ENCODE measurements at regions not wholly inside any gene's neighbourhood (a gene's known extent, or its start where the extent isn't known, plus 50 kb on each side); places are given as distances from the start of the nearest gene placed in this dataset.
"Not testable (repeated sequence)": the region's sequence is repeated elsewhere in the genome, so short reads cannot be mapped to it uniquely, and the experiment has no call there.

DNA sequence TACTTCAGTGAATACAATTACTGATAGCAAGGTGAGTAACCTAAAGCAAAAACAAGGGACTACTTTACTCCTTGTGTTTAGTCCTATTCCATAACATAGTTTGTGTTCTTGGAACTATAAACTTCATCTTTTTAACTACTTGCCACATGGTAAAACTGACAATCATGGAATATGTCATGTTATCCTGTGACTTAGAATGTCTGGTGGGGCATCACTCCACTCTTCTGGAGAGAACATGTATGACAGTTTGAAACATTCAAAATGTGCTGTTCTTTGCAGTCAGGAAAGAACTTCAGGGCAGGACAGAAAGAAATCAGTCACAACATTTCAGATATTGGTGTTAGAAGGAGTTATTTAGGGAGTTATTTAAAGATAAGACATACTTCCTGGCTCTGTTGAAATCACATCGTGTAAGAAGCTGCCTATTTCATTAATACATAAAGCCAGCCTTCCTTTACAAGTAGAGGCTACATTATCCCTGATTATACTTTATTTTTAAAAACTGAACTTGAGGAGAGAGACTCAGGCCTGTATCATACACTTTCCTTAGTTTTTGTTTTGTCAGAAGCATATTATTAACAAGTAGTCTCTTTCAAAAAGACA lies 184.9 kb downstream of the SPATA31A6 start:
- not testable (repeated sequence) for H3K27me3 ChIP-seq (ENCODE audit: control insufficient read depth, insufficient read depth, low read length); DNase-seq (ENCODE audit: low read depth in 4 of 6, low spot score in 6 of 6); H3K36me3 ChIP-seq (ENCODE audit: control insufficient read depth, insufficient read depth, low read length); H3K4me3 ChIP-seq (ENCODE audit: low read depth, low read length); H3K4me1 ChIP-seq (ENCODE audit: control insufficient read depth, insufficient read depth, low read length); H3K9me3 ChIP-seq (ENCODE audit: control insufficient read depth, insufficient read depth, low read length); H3K27ac ChIP-seq (ENCODE audit: low read depth, low read length)
- WGBS (ENCODE audit: insufficient coverage), result no CpG with 5 or more reads among the region's 1 CpG

DNA sequence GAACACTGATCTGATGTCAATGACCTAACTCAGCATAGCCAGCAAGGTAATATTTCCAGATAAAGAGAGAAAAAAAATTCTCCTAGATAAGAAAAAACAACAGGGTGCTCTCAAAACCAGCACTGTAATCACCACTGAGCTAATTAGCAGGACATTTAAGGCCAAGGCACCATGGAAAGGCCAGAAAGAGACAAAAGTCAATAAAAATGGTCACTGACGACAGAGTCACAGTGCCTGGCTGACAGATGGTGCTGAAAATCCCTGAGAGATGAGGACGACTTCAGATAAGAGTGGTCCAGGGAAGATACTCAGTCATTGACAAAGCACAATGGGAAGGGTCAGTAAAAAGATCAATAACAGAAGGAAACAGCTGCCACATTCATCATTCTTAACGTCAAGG lies 186.7 kb downstream of the SPATA31A6 start:
- no CpG with 5 or more reads among the region's 3 CpGs for WGBS (ENCODE audit: insufficient coverage)
- not testable (repeated sequence) for H3K4me1 ChIP-seq (ENCODE audit: control insufficient read depth, insufficient read depth, low read length); DNase-seq (ENCODE audit: low read depth in 4 of 6, low spot score in 6 of 6); H3K9me3 ChIP-seq (ENCODE audit: control insufficient read depth, insufficient read depth, low read length); H3K27ac ChIP-seq (ENCODE audit: low read depth, low read length); H3K4me3 ChIP-seq (ENCODE audit: low read depth, low read length); H3K36me3 ChIP-seq (ENCODE audit: control insufficient read depth, insufficient read depth, low read length); H3K27me3 ChIP-seq (ENCODE audit: control insufficient read depth, insufficient read depth, low read length)

DNA sequence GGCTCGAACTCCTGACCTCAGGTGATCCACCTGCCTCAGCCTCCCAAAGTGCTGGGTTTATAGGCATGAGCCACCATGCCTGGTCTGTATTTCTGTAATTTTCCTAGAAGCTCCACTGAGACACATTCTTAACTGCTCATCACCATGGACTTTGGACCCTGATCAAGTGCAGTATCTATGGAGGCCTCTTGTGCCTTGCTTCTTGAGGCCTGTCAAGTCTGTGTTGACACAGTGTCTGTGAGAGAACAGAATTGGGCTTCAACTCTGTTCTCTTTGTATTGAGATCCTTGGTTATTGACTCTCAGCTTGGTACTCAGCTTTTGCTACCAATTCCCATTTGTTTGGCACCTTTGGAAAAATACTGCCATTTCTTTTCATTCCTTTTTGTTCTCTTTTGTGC lies 188.0 kb downstream of the SPATA31A6 start:
- not testable (repeated sequence) for H3K36me3 ChIP-seq (ENCODE audit: control insufficient read depth, insufficient read depth, low read length); DNase-seq (ENCODE audit: low read depth in 4 of 6, low spot score in 6 of 6); H3K4me1 ChIP-seq (ENCODE audit: control insufficient read depth, insufficient read depth, low read length); H3K27me3 ChIP-seq (ENCODE audit: control insufficient read depth, insufficient read depth, low read length); H3K27ac ChIP-seq (ENCODE audit: low read depth, low read length); H3K9me3 ChIP-seq (ENCODE audit: control insufficient read depth, insufficient read depth, low read length); H3K4me3 ChIP-seq (ENCODE audit: low read depth, low read length)
- WGBS (ENCODE audit: insufficient coverage), result 100% methylated on average over 1 of the region's 1 CpG

- 85% methylated on average over 11 of the region's 23 CpGs for WGBS (ENCODE audit: insufficient coverage)
- H3K27ac ChIP-seq (ENCODE audit: low read depth, low read length), result not testable (repeated sequence)
Measured at GRCh38 chr9:42377530-42378417, 194.3 kb downstream of the SPATA31A6 start.

DNA sequence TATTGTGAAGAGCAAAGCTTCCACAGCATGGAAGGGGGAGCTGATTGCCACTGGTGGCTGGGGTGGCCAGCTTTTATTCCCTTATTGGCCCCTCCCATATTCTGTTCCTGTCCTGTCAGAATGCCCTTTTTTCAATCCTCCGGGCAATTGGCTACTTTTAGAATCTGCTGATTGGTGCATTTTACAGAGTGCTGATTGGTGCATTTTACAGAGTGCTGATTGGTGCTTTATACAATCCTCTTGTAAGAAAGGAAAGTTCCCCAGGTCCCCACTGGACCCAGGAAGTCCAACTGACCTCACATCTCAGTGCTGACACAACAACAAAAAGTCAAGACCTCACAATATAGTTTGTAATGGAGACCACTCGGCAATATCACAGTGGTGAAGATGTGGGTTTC lies 195.0 kb downstream of the SPATA31A6 start:
- H3K36me3 ChIP-seq (ENCODE audit: control insufficient read depth, insufficient read depth, low read length), result no peaks in the 10 kb centered on the region
- H3K27ac ChIP-seq (ENCODE audit: low read depth, low read length), result no peak overlapping the region
- H3K4me3 ChIP-seq (ENCODE audit: low read depth, low read length), result no peak overlapping the region
- no peaks in the 10 kb centered on the region for H3K4me1 ChIP-seq (ENCODE audit: control insufficient read depth, insufficient read depth, low read length)
- no CpG with 5 or more reads among the region's 2 CpGs for WGBS (ENCODE audit: insufficient coverage)
- no peak for DNase-seq (ENCODE audit: low read depth in 4 of 6, low spot score in 6 of 6)
- no peaks in the 10 kb centered on the region for H3K27me3 ChIP-seq (ENCODE audit: control insufficient read depth, insufficient read depth, low read length)
- H3K9me3 ChIP-seq (ENCODE audit: control insufficient read depth, insufficient read depth, low read length), result no peaks in the 10 kb centered on the region

More at GRCh38 chr9:42377530-42378417, 194.3 kb downstream of the SPATA31A6 start:
- not testable (repeated sequence) for H3K36me3 ChIP-seq (ENCODE audit: control insufficient read depth, insufficient read depth, low read length); H3K9me3 ChIP-seq (ENCODE audit: control insufficient read depth, insufficient read depth, low read length); DNase-seq (ENCODE audit: low read depth in 4 of 6, low spot score in 6 of 6); H3K4me3 ChIP-seq (ENCODE audit: low read depth, low read length); H3K4me1 ChIP-seq (ENCODE audit: control insufficient read depth, insufficient read depth, low read length); H3K27me3 ChIP-seq (ENCODE audit: control insufficient read depth, insufficient read depth, low read length)

DNA sequence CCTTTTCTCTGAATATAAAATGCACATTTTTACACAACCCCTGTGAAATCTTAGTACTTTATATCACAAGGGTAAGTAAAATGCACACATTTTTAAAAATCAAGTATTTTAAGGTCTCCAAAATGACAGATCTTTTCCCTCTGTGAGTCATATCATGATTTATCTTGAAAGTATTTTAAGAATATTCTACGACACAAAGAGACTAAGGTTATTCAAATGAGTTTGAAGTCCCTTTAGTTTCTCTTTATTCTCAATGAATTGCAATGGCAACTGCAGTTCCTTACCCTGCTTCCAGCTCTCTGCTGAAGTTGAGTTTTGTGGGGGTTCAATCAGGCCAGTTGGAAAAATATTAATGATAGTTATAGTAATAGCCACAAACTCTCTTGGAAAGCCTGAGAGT lies 196.1 kb downstream of the SPATA31A6 start:
- not testable (repeated sequence) for H3K4me3 ChIP-seq (ENCODE audit: low read depth, low read length); H3K27me3 ChIP-seq (ENCODE audit: control insufficient read depth, insufficient read depth, low read length); DNase-seq (ENCODE audit: low read depth in 4 of 6, low spot score in 6 of 6); H3K4me1 ChIP-seq (ENCODE audit: control insufficient read depth, insufficient read depth, low read length); H3K36me3 ChIP-seq (ENCODE audit: control insufficient read depth, insufficient read depth, low read length); H3K27ac ChIP-seq (ENCODE audit: low read depth, low read length); H3K9me3 ChIP-seq (ENCODE audit: control insufficient read depth, insufficient read depth, low read length)
- WGBS (ENCODE audit: insufficient coverage), result no CpG with 5 or more reads among the region's 1 CpG

- H3K4me3 ChIP-seq (ENCODE audit: low read depth, low read length); DNase-seq (ENCODE audit: low read depth in 4 of 6, low spot score in 6 of 6); H3K36me3 ChIP-seq (ENCODE audit: control insufficient read depth, insufficient read depth, low read length); H3K9me3 ChIP-seq (ENCODE audit: control insufficient read depth, insufficient read depth, low read length); H3K27me3 ChIP-seq (ENCODE audit: control insufficient read depth, insufficient read depth, low read length); H3K27ac ChIP-seq (ENCODE audit: low read depth, low read length); H3K4me1 ChIP-seq (ENCODE audit: control insufficient read depth, insufficient read depth, low read length): not testable (repeated sequence)
- 87% methylated on average over 14 of the region's 24 CpGs for WGBS (ENCODE audit: insufficient coverage)
Measured at GRCh38 chr9:42384585-42384984, 201.1 kb downstream of the SPATA31A6 start.

- H3K4me3 ChIP-seq (ENCODE audit: low read depth, low read length); H3K27me3 ChIP-seq (ENCODE audit: control insufficient read depth, insufficient read depth, low read length); H3K9me3 ChIP-seq (ENCODE audit: control insufficient read depth, insufficient read depth, low read length); H3K27ac ChIP-seq (ENCODE audit: low read depth, low read length); H3K4me1 ChIP-seq (ENCODE audit: control insufficient read depth, insufficient read depth, low read length); H3K36me3 ChIP-seq (ENCODE audit: control insufficient read depth, insufficient read depth, low read length): not testable (repeated sequence)
- peak in 1 of 6 donors; percentile 71 for DNase-seq (ENCODE audit: low read depth in 4 of 6, low spot score in 6 of 6)
- 75% methylated on average over 6 of the region's 11 CpGs for WGBS (ENCODE audit: insufficient coverage)
Measured at GRCh38 chr9:42385574-42386120, 202.2 kb downstream of the SPATA31A6 start.

- H3K27me3 ChIP-seq (ENCODE audit: control insufficient read depth, insufficient read depth, low read length), result no peaks in the 10 kb centered on the region
- H3K27ac ChIP-seq (ENCODE audit: low read depth, low read length), result no peak overlapping the region
- H3K4me3 ChIP-seq (ENCODE audit: low read depth, low read length), result no peak overlapping the region
- H3K9me3 ChIP-seq (ENCODE audit: control insufficient read depth, insufficient read depth, low read length), result no peaks in the 10 kb centered on the region
- WGBS (ENCODE audit: insufficient coverage), result 67% methylated on average over 1 of the region's 2 CpGs
- peak in 1 of 6 donors; percentile 10 for DNase-seq (ENCODE audit: low read depth in 4 of 6, low spot score in 6 of 6)
- H3K4me1 ChIP-seq (ENCODE audit: control insufficient read depth, insufficient read depth, low read length), result no peaks in the 10 kb centered on the region
- H3K36me3 ChIP-seq (ENCODE audit: control insufficient read depth, insufficient read depth, low read length), result no peaks in the 10 kb centered on the region
Measured at GRCh38 chr9:42386477-42386876, 203.0 kb downstream of the SPATA31A6 start.

All from spinal cord (tissue), 9 donors.